Dedifferentiated amniotic fluid mesenchymal stem cell (primary cell): ENCODE measurements at regions not wholly inside any gene's neighbourhood (a gene's known extent, or its start where the extent isn't known, plus 50 kb on each side); places are given as distances from the start of the nearest gene placed in this dataset.
"Not testable (repeated sequence)": the region's sequence is repeated elsewhere in the genome, so short reads cannot be mapped to it uniquely, and the experiment has no call there.

Experiments used
- DNase-seq: peaks from one replicate; pipeline ENCODE4 v3.0.0-alpha.2; 2016; ENCODE audit errors: extremely low spot score

- DNase-seq = no peak
Observed at GRCh38 chr3:82410366-82410765, 648.9 kb upstream of the GBE1 start.

DNA sequence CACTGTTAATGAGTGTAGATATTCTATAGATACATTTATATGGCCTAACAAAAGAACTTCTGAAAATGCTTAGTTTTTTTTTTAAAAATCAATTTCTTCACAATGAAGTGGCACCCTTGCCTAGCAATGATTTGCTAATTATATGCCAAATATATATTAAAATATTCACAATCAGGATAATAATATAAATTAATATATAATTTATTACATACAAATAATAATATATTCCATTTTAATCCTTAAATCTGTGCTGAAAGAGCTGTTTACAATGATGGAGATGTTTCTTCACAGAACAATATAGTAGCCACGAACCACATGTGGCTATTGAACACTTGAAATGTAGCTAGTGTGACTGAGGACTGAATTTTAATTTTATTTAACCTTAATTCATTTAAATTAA lies 648.4 kb upstream of the GBE1 start:
- DNase-seq = no peak

- DNase-seq = no peak
Observed at GRCh38 chr3:82392203-82392775, 630.8 kb upstream of the GBE1 start.

GRCh38 chr3:82390868-82391267 lies 629.4 kb upstream of the GBE1 start:
- no peak for DNase-seq

DNA sequence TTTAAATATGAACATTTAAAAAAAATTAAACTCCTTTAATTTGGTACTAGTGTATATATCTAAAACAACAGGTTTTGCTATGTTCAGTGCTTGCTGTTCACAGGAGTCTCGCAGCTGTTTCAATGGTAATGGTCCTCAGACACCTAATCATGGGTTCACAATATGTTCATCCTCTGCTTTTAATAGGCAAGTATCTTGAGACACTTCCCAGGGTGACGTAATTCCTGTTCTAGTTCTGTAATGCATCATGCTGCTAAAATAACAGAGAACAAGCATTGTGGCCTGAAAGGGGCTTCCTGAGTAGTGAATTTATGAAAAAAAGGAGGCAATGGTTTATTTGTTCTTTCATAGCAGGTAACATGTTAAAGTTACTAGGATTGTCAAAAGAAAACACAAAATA lies 625.2 kb upstream of the GBE1 start:
- DNase-seq = no peak

DNA sequence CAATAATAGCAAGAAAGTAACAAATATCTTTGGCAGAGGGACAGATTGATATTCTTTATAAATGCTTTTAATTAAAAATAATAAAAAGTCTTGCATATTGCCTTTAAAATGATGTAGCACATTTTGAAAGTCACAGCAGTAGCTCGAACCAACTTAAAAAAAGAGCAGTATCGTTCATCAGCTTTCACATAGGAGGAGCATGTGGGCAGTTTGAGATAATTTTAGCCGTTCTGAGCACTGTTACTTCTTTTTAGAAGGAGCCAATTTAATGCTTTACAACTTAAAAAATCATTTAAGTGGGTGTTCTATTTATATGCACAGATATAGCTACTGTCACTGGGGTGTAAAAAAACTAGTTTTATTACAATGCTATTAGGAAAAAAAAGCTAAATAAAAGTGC lies 622.7 kb upstream of the GBE1 start:
- DNase-seq = no peak

GRCh38 chr3:82382831-82383230 lies 621.4 kb upstream of the GBE1 start:
- DNase-seq = no peak

- DNase-seq = no peak
Observed at GRCh38 chr3:82378392-82378791, 616.9 kb upstream of the GBE1 start.

- DNase-seq = no peak
Observed at GRCh38 chr3:82376883-82377282, 615.4 kb upstream of the GBE1 start.

DNA sequence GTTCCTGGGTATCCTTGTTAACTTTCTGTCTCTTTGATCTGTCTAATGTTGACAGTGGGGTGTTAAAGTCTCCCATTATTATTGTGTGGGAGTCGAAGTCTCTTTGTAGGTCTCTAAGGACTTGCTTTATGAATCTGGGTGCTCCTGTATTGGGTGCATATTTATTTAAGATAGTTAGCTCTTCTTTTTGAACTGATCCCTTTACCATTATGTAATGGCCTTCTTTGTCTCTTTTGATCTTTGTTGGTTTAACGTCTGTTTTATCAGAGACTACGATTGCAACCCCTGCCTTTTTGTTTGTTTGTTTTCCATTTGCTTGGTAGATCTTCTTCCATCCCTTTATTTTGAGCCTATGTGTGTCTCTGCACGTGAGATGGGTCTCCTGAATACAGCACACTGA lies 612.4 kb upstream of the GBE1 start:
- DNase-seq = not testable (repeated sequence)

DNA sequence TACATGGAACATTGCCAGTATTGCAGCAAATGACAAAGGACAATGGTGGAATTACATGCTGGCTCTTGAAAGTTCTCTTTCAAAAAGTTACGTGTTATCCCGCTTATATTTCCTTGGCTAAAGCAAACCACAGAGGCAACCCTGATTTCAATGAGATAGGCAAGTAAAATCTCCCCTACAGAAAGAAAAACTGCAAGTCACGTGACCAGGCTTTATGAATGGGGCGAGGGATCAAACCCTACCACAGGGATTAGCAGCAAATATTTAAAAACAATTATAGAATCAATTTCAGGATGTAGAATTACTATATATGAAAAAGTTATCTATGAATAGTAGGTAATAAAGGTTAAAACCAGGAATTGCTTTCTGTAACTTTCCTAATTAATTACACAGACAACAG lies 603.4 kb upstream of the GBE1 start:
- DNase-seq = no peak

DNA sequence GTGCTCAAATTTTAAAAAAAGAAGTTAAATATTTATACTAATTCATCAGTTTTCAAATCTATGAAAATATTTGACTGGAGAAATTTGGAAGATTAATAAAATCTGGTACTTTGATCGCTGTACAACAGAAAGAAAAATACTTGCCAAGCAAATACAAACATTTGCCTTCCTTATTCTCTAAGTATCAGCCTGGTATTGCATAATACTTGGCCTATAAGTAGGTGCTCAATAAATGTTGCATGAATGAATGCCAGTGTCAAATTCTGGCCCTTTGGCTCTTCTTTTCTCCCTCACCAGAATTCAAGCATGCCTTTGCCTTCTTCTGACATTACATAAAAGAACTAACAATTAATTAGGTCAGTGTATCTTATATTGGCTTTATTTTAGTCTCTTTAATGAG lies 601.7 kb upstream of the GBE1 start:
- DNase-seq = no peak

DNA sequence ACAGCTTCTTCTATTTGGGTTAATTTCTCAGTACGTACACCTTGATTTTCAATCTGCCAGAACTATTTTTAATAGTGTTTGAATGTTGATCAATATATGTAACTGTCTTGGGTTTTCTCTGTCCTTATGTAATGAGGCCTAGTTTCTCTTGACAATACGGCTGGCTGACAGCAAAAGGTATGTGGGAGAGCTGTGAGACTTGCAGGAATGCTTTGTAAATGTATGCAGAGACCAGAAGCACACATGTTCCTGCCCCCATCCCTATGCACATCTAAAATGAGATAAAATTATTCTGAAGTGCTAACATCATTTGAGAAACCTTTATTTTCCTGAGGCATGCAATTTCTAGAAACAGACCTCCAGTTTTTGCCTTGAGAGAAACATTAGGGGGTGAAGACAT lies 593.8 kb upstream of the GBE1 start:
- no peak for DNase-seq

DNA sequence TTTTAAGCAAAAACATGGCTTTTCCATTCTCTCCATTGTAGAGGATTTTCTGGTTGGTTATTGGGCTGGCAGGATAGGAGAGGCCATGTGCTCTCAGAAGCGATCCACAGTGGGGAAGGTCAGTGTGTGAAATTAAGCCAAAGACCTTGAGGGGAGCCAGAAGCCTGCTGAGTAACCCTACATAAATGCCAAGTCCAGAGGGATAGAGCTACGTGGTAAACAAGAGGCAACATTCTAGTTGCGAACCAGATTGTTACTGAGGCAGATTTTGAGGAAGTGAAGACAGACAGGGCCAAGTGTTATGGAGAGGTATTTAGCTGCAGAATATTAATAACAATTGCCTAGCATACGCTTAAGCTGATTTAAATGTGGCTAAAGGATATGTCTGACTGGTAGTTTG lies 592.8 kb upstream of the GBE1 start:
- no peak for DNase-seq

GRCh38 chr3:82353306-82354171 lies 592.1 kb upstream of the GBE1 start:
- no peak for DNase-seq

DNA sequence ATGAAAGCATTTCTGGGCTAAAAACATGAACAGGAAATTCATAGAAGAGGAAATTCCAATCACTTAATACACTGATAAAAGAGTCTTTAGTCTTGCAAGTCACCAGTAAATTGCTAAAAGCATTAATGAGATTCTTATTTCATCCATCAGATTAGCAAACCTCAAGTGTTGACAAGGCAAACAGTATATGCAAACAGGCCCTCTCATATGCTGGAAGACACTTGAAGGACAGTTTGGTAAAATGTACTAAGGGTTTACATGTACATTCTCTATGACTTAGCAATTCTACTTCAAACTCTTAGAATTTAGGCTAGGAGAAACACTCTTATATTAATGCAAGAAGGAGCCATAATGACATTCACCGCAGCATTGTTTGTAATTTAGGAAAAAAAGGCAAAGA lies 586.1 kb upstream of the GBE1 start:
- DNase-seq = no peak

DNA sequence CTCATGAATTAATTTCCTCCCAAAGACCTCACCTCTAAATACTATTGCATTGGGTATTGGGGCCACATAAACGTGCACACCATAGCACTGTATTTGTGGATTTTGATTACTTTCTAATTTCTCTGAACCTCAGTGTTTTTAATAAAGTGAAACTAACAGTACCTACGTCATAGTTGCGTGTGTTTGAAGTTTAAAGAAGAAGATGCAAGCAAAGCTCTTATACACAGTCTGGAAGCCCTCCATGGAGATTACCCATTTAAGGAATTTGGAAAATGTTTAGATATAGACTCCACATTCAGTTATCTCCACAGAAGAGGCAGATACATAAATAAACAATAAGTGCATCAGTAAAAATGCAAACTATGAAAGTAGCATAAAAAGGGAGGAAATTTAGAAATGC lies 581.1 kb upstream of the GBE1 start:
- no peak for DNase-seq

DNA sequence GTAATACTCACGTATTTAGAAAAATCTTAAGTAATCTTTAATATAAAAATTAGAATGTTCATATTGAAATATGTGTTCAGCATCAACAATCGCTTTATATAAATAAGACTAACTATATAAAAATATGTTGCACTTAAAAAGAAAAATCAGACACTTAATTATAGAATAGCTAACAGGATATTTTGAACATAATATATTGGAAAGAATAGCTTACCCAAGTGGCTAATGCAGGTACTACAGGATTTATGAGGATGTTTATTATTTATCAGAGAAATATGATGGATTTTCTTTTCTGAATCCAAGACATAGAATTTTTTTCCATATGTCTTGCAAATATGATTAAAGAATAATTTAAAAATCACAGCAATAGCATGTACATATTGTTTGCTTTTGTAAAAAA lies 567.9 kb upstream of the GBE1 start:
- no peak for DNase-seq

DNA sequence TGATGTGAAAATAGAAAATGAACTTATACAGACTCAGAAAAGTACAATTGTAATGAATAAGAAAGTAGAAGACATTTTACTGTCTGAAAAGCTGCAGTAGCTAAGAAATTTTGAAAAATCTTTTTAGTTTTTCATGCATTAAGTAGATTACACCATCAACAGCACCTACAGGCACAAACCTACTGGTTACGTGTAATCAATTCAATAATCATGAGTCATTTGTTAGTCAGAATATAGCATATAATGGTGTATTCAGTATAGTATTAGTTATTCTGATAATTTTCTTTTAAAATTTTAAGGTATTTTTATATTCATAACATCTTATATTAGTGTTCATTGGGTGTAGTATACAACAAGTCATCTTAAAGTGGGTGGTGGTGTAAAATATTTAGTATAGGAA lies 550.5 kb upstream of the GBE1 start:
- no peak for DNase-seq

DNA sequence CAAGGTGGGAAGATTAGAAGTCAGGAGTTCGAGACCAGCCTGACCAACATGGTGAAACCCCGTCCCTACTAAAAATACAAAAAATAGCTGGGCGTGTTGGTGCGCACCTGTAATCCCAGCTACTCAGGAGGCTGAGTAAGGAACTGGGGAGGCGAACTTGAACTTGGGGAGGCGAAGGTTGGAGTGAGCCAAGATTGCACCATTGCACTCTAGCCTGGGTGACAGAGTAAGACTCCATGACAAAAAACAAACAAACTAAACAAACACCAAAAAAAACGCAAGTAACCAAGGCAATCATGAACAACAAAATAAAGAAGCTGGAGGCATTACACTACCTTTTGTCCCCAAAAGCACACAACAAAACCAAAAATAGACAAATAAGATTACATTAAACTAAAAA lies 547.3 kb upstream of the GBE1 start:
- DNase-seq = no peak

DNA sequence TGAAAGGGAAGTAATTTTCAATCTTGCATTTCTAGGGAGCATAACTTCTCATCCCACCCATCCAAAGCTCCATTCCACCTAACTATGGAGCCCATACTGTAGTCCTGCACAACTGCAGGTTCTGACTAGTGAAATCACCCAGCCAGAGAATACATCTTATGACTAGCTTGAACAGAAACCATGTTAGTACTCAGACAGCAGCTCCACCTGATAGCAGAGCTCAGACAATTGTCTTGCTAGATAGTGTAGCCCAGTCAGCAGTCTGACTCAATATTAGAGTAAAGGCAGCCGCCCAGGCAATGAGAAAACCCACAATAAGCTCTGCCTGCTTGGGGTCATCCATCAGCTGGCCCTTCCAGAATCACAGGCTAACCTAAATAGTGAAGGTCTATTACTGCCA lies 544.7 kb upstream of the GBE1 start:
- no peak for DNase-seq

DNA sequence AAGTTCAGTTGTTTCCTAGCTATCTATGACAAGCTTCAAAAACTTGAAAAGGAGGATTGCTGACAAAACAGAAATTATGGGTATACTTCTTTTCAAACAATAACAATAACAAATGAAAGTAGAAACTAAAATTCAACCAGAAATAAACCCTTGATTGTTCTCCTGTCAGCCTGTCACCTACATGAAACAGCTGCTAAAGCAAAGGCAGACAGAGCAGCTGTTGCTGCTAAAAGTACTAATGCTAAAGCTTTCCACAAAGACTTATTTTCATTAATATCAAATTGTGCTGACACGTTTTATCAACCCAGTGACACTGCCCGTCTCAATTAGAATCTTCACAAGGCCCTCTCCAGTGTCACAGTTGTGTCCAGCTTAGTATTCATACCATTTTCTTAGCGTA lies 533.2 kb upstream of the GBE1 start:
- DNase-seq = no peak

DNA sequence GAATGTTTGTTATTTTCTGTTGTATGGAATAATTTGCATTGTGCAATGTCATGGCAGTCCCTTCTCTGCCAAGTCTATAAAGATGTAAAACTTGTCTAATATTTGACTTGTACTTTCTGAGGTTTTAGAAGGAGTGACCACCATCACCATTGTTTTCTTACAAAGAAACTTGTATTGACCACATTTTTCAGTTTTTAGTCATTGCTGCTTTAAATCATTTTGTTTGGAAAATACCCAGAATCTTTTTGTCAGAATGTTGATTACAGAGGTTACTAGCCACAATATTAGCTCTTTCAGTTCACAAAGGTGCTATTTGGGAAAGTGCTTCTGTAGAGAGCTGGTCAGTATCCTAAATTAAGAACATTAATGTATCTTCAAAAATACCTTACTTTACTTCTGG lies 532.4 kb upstream of the GBE1 start:
- DNase-seq = no peak

DNA sequence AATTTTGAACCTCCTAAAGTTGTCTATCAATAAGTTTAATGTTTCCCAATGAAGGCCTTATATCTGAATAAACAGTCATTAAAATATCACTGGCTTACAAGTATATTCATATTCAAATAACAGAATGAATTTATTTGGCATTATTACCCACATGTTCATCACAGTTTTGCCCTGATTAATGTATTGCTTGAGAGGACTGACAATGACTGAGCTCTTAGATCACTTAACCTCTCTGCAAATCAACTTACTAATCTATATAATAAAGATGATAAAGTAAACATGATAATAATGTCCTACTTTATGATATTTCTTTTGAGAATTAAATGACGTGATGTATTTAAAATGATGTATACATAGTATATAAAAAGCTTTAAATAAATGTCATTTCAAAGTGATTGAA lies 532.0 kb upstream of the GBE1 start:
- DNase-seq = no peak
